HepG2 (cell line): ENCODE measurements at regions not wholly inside any gene's neighbourhood (a gene's known extent, or its start where the extent isn't known, plus 50 kb on each side); places are given as distances from the start of the nearest gene placed in this dataset.

Experiments used
- ADNP ChIP-seq: sonication (generic); formaldehyde crosslinking; IDR thresholded peaks from 2 replicates; pipeline ENCODE4 v1.4.0; 2020; ENCODE audit warnings: missing genetic modification reagents
- ESRRA ChIP-seq: sonication (generic); formaldehyde crosslinking; IDR thresholded peaks from 2 replicates; pipeline ENCODE4 v1.5.1; 2020; ENCODE audit warnings: mild to moderate bottlenecking, low read depth, missing genetic modification reagents
- ETS1 ChIP-seq: sonication (generic); formaldehyde crosslinking; IDR thresholded peaks from 2 replicates; pipeline ENCODE4 v1.4.0; 2020; ENCODE audit warnings: missing genetic modification reagents
- EZH2 ChIP-seq: conservative IDR thresholded peaks from 2 replicates; pipeline ENCODE4 v1.6.1; 2012; ENCODE audit warnings: mild to moderate bottlenecking, low read depth, low read length, moderate library complexity
- MBNL3 ChIP-seq: fragments of 250-450 bp; sonication (Bioruptor Pico); conservative IDR thresholded peaks from 2 replicates; pipeline ENCODE4 v1.8.0; 2022; ENCODE audit warnings: mild to moderate bottlenecking, inconsistent platforms
- PHB2 ChIP-seq: fragments of 450-650 bp; IDR thresholded peaks from 2 replicates; pipeline ENCODE4 v1.6.1; 2018; ENCODE audit not compliant: partially characterized antibody
- POLR2A ChIP-seq, 2 experiments: IDR thresholded peaks; 2 replicates each; pipeline ENCODE4 v1.6.1; 2011; ENCODE audit warnings: low read depth in 2 of 2, low read length in 2 of 2, mild to moderate bottlenecking in 1 of 2, moderate library complexity in 1 of 2; ENCODE audit not compliant: insufficient read depth in 1 of 2
- PRMT3 ChIP-seq: sonication (generic); formaldehyde crosslinking; IDR thresholded peaks from 2 replicates; pipeline ENCODE4 v1.8.1; 2022; ENCODE audit warnings: low read depth, mild to moderate bottlenecking, moderate library complexity, missing genetic modification reagents, borderline replicate concordance
- THAP9 ChIP-seq: sonication (generic); formaldehyde crosslinking; IDR thresholded peaks from 2 replicates; pipeline ENCODE4; 2020; ENCODE audit warnings: missing genetic modification reagents, mild to moderate bottlenecking, borderline replicate concordance
- ZBTB26 ChIP-seq: IDR thresholded peaks from 2 replicates; pipeline ENCODE4 v1.6.1; 2016; ENCODE audit warnings: missing compliant biosample characterization, missing genetic modification reagents, borderline replicate concordance
- ZSCAN22 ChIP-seq: sonication (generic); formaldehyde crosslinking; IDR thresholded peaks from 2 replicates; pipeline ENCODE4 v1.4.0; 2020; ENCODE audit warnings: mild to moderate bottlenecking, missing genetic modification reagents
- TF ChIP-seq, protein P1 (sequence below), 2 experiments: IDR thresholded peaks; 2 replicates each; pipeline ENCODE4 v1.6.1; 2011 to 2012; ENCODE audit warnings: low read length in 2 of 2, borderline replicate concordance in 1 of 2, low read depth in 1 of 2, mild to moderate bottlenecking in 1 of 2, moderate library complexity in 1 of 2
- TF ChIP-seq, protein P2 (sequence below): sonication (generic); formaldehyde crosslinking; IDR thresholded peaks from 2 replicates; pipeline ENCODE4 v1.5.0; 2020; ENCODE audit warnings: mild to moderate bottlenecking, missing genetic modification reagents, moderate library complexity
- TF ChIP-seq, protein P3 (sequence below): sonication (generic); formaldehyde crosslinking; conservative IDR thresholded peaks from 2 replicates; pipeline ENCODE4 v1.4.0; 2020; ENCODE audit warnings: missing genetic modification reagents

- TF ChIP-seq ZBTB26: no peak
- TF ChIP-seq, protein P1, sequence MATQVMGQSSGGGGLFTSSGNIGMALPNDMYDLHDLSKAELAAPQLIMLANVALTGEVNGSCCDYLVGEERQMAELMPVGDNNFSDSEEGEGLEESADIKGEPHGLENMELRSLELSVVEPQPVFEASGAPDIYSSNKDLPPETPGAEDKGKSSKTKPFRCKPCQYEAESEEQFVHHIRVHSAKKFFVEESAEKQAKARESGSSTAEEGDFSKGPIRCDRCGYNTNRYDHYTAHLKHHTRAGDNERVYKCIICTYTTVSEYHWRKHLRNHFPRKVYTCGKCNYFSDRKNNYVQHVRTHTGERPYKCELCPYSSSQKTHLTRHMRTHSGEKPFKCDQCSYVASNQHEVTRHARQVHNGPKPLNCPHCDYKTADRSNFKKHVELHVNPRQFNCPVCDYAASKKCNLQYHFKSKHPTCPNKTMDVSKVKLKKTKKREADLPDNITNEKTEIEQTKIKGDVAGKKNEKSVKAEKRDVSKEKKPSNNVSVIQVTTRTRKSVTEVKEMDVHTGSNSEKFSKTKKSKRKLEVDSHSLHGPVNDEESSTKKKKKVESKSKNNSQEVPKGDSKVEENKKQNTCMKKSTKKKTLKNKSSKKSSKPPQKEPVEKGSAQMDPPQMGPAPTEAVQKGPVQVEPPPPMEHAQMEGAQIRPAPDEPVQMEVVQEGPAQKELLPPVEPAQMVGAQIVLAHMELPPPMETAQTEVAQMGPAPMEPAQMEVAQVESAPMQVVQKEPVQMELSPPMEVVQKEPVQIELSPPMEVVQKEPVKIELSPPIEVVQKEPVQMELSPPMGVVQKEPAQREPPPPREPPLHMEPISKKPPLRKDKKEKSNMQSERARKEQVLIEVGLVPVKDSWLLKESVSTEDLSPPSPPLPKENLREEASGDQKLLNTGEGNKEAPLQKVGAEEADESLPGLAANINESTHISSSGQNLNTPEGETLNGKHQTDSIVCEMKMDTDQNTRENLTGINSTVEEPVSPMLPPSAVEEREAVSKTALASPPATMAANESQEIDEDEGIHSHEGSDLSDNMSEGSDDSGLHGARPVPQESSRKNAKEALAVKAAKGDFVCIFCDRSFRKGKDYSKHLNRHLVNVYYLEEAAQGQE (IDR thresholded peaks at IDR 0.05; ENCODE audit: borderline replicate concordance in 1 of 2, low read depth in 1 of 2, low read length in 2 of 2): no peak
- TF ChIP-seq EZH2: no peak
- no peak for TF ChIP-seq MBNL3 (CRISPR knock-in tag)
- TF ChIP-seq ADNP (CRISPR knock-in tag): no peak
- no peak for TF ChIP-seq ETS1 (CRISPR knock-in tag)
- TF ChIP-seq, protein P2, sequence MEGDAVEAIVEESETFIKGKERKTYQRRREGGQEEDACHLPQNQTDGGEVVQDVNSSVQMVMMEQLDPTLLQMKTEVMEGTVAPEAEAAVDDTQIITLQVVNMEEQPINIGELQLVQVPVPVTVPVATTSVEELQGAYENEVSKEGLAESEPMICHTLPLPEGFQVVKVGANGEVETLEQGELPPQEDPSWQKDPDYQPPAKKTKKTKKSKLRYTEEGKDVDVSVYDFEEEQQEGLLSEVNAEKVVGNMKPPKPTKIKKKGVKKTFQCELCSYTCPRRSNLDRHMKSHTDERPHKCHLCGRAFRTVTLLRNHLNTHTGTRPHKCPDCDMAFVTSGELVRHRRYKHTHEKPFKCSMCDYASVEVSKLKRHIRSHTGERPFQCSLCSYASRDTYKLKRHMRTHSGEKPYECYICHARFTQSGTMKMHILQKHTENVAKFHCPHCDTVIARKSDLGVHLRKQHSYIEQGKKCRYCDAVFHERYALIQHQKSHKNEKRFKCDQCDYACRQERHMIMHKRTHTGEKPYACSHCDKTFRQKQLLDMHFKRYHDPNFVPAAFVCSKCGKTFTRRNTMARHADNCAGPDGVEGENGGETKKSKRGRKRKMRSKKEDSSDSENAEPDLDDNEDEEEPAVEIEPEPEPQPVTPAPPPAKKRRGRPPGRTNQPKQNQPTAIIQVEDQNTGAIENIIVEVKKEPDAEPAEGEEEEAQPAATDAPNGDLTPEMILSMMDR (CRISPR knock-in tag): no peak
- TF ChIP-seq PHB2: no peak
- no peak for TF ChIP-seq THAP9 (CRISPR knock-in tag)
- no peak for TF ChIP-seq PRMT3 (CRISPR knock-in tag)
- no peak for TF ChIP-seq ESRRA (CRISPR knock-in tag)
- TF ChIP-seq ZSCAN22 (CRISPR knock-in tag): no peak
- TF ChIP-seq, protein P3, sequence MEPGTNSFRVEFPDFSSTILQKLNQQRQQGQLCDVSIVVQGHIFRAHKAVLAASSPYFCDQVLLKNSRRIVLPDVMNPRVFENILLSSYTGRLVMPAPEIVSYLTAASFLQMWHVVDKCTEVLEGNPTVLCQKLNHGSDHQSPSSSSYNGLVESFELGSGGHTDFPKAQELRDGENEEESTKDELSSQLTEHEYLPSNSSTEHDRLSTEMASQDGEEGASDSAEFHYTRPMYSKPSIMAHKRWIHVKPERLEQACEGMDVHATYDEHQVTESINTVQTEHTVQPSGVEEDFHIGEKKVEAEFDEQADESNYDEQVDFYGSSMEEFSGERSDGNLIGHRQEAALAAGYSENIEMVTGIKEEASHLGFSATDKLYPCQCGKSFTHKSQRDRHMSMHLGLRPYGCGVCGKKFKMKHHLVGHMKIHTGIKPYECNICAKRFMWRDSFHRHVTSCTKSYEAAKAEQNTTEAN (CRISPR knock-in tag): no peak
- no peak for TF ChIP-seq POLR2A (IDR thresholded peaks at IDR 0.05; ENCODE audit: insufficient read depth in 1 of 2, low read depth in 2 of 2, low read length in 2 of 2)
These were observed 842.8 kb downstream of the SI start for GRCh38 chr3:164235289-164236028.
